Suprapubic skin (tissue), 4 donors: ENCODE measurements at regions not wholly inside any gene's neighbourhood (a gene's known extent, or its start where the extent isn't known, plus 50 kb on each side); places are given as distances from the start of the nearest gene placed in this dataset.

Source experiments
- POLR2A ChIP-seq, 2 donors: fragments of 450-650 bp; IDR thresholded peaks; one replicate each; pipeline ENCODE4 v1.6.1; 2017; ENCODE audit warnings: antibody characterized with exemption in 2 of 2, mild to moderate bottlenecking in 2 of 2, moderate library complexity in 2 of 2
- POLR2AphosphoS5 ChIP-seq, 3 donors: sonication (generic); formaldehyde crosslinking; IDR thresholded peaks; one replicate each; pipeline ENCODE4 v1.6.1; 2017; ENCODE audit warnings: antibody characterized with exemption in 3 of 3
- TF ChIP-seq, protein P1 (sequence below), 2 donors: fragments of 200-600 bp in 1 of 2; fragments of 450-650 bp in 1 of 2; sonication (generic) in 1 of 2; IDR thresholded peaks; one replicate each; pipeline ENCODE4 v1.5.1; 2016 to 2019; ENCODE audit warnings: antibody characterized with exemption in 2 of 2, mild to moderate bottlenecking in 1 of 2, moderate library complexity in 1 of 2

DNA sequence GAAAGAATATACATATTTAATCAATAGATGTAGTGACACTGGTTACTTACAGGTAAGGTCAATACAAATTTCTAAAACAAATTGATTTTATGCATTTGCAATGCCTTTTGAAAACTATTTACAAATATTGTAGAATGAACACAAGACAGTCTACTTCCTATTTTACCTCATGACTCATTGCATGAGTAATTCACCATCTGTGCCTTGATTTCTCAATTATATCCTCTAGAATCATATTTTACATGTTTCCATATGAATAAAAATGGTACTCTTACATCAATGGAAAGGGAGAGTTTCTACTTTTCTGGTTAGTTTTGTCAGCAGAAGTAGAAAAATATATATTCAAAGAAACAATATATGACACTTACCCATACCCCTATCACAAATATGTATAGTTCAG, 203.8 kb upstream of the CDH7 start:
- TF ChIP-seq, protein P1, sequence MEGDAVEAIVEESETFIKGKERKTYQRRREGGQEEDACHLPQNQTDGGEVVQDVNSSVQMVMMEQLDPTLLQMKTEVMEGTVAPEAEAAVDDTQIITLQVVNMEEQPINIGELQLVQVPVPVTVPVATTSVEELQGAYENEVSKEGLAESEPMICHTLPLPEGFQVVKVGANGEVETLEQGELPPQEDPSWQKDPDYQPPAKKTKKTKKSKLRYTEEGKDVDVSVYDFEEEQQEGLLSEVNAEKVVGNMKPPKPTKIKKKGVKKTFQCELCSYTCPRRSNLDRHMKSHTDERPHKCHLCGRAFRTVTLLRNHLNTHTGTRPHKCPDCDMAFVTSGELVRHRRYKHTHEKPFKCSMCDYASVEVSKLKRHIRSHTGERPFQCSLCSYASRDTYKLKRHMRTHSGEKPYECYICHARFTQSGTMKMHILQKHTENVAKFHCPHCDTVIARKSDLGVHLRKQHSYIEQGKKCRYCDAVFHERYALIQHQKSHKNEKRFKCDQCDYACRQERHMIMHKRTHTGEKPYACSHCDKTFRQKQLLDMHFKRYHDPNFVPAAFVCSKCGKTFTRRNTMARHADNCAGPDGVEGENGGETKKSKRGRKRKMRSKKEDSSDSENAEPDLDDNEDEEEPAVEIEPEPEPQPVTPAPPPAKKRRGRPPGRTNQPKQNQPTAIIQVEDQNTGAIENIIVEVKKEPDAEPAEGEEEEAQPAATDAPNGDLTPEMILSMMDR (IDR thresholded peaks at IDR 0.05): no peak
- TF ChIP-seq POLR2AphosphoS5 (IDR thresholded peaks at IDR 0.05) (no peak), POLR2A (IDR thresholded peaks at IDR 0.05) (no peak)
